MG63 (cell line): ENCODE measurements at regions not wholly inside any gene's neighbourhood (a gene's known extent, or its start where the extent isn't known, plus 50 kb on each side); places are given as distances from the start of the nearest gene placed in this dataset.

Experiments
- DNase-seq: peaks from one replicate; pipeline ENCODE4 v3.0.0-alpha.2; 2020
- H3K27me3 ChIP-seq: fragments of 250-450 bp; sonication (Bioruptor Pico); 2 replicates; pipeline ENCODE4 v1.5.1; 2020; ENCODE audit warnings: mild to moderate bottlenecking, moderate library complexity
- H3K36me3 ChIP-seq: fragments of 250-450 bp; sonication (Bioruptor Pico); 2 replicates; pipeline ENCODE4 v1.5.1; 2020; ENCODE audit warnings: mild to moderate bottlenecking, moderate library complexity
- H3K4me3 ChIP-seq: fragments of 250-450 bp; sonication (Bioruptor Pico); 2 replicates; pipeline ENCODE4 v1.5.1; 2020; ENCODE audit warnings: mild to moderate bottlenecking, moderate library complexity
- H3K9me3 ChIP-seq: fragments of 250-450 bp; sonication (Bioruptor Pico); 2 replicates; pipeline ENCODE4 v1.5.1; 2020; ENCODE audit warnings: mild to moderate bottlenecking, moderate library complexity

GRCh38 chr1:55381491-55381890 is 166.3 kb upstream of the USP24 start:
- Histone ChIP-seq H3K27me3 (no peaks in the 10 kb centered on the region), H3K4me3 (no peak overlapping the region), H3K9me3 (no peaks in the 10 kb centered on the region), H3K36me3 (no peaks in the 10 kb centered on the region)
- DNase-seq = no peak

- no peaks in the 10 kb centered on the region for H3K9me3 ChIP-seq
- H3K27me3 ChIP-seq = no peaks in the 10 kb centered on the region
- no peak for DNase-seq
- no peaks in the 10 kb centered on the region for H3K36me3 ChIP-seq
- no peak overlapping the region for H3K4me3 ChIP-seq
Observed at GRCh38 chr1:55380355-55380970, 165.3 kb upstream of the USP24 start.

DNA sequence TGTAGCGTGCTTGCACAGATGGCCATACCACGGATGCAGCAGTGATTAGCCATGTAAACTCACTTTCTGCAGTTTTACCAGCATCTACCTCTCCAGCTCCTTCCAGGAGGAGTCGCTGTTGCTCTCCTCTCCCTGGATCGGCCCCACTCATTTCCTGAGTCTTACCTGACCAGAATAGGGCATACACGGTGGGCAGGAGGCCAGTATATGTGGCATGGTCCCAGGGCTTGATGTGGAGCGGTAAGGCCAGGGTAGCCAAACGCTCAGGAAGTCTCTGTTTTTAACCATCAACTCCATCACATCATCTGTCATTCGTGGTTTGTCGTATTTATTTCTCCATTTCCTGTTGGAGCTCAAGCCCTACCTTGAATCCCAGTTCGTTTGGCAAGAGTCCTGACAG is 163.4 kb upstream of the USP24 start:
- no peaks in the 10 kb centered on the region for H3K36me3 ChIP-seq
- H3K27me3 ChIP-seq = no peaks in the 10 kb centered on the region
- no peaks in the 10 kb centered on the region for H3K9me3 ChIP-seq
- H3K4me3 ChIP-seq = no peak overlapping the region
- peak; percentile 9 for DNase-seq

- no peak for DNase-seq
- Histone ChIP-seq H3K27me3 (no peaks in the 10 kb centered on the region), H3K36me3 (no peaks in the 10 kb centered on the region), H3K4me3 (no peak overlapping the region), H3K9me3 (no peaks in the 10 kb centered on the region)
Observed at GRCh38 chr1:55376897-55377296, 161.7 kb upstream of the USP24 start.

- H3K4me3 ChIP-seq = no peak overlapping the region
- H3K27me3 ChIP-seq = no peaks in the 10 kb centered on the region
- no peaks in the 10 kb centered on the region for H3K36me3 ChIP-seq
- no peaks in the 10 kb centered on the region for H3K9me3 ChIP-seq
- DNase-seq = peak; percentile 23
Observed at GRCh38 chr1:55375617-55376258, 160.6 kb upstream of the USP24 start.

GRCh38 chr1:55374801-55375616 is 159.8 kb upstream of the USP24 start:
- Histone ChIP-seq H3K36me3 (no peaks in the 10 kb centered on the region), H3K9me3 (no peaks in the 10 kb centered on the region), H3K27me3 (no peaks in the 10 kb centered on the region), H3K4me3 (no peak overlapping the region)
- peak; percentile 92 for DNase-seq

- H3K27me3 ChIP-seq = no peaks in the 10 kb centered on the region
- no peak for DNase-seq
- no peaks in the 10 kb centered on the region for H3K36me3 ChIP-seq
- H3K9me3 ChIP-seq = no peaks in the 10 kb centered on the region
- no peak overlapping the region for H3K4me3 ChIP-seq
Observed at GRCh38 chr1:55374216-55374615, 159.1 kb upstream of the USP24 start.

- DNase-seq = peak; percentile 86
- Histone ChIP-seq H3K4me3 (no peak overlapping the region), H3K36me3 (no peaks in the 10 kb centered on the region), H3K27me3 (no peaks in the 10 kb centered on the region), H3K9me3 (peaks cover 2% of the 10 kb centered on the region)
Observed at GRCh38 chr1:55369474-55369873, 154.3 kb upstream of the USP24 start.

DNA sequence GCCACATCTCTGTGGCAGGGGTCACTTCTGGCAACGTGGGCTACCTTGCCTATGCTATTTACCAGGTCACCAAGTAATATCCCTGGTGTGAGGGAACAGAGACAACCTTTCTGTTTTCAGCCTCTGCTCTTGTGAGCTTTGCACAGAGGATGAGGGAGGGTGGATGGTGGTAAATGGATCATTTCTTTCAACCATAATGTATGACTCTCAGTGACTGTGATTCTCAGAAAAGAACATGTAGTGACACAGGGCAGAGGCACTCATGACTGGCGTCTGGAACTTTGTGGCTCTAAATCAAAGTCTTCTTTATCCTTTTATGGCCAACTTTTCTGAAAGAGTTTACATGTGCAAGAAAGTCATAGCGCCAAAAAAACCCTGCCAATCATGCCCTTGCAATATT is 153.5 kb upstream of the USP24 start:
- Histone ChIP-seq H3K9me3 (peaks cover 2% of the 10 kb centered on the region), H3K36me3 (no peaks in the 10 kb centered on the region), H3K27me3 (no peaks in the 10 kb centered on the region), H3K4me3 (no peak overlapping the region)
- DNase-seq = no peak

DNA sequence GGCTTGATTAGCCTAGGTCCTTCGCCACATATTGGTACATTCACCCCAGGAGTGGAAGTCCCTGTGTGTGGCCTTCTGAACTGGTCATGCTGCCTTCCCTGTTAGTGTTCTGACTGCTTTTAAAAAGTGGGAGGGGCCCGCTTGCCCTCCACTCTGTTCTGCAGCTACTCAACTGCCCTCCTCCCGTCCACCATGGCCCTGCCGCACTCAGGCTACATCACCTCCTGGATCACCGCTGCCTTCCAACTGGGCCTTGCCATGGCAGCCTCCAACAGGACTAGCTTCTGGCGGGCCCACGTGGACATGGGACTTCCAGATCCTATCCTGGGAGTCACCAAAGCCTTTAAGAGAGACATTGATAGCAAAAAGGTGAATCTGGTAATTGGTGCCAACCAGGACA is 152.1 kb upstream of the USP24 start:
- H3K27me3 ChIP-seq = no peaks in the 10 kb centered on the region
- no peak for DNase-seq
- no peak overlapping the region for H3K4me3 ChIP-seq
- H3K36me3 ChIP-seq = no peaks in the 10 kb centered on the region
- peaks cover 2% of the 10 kb centered on the region for H3K9me3 ChIP-seq

DNA sequence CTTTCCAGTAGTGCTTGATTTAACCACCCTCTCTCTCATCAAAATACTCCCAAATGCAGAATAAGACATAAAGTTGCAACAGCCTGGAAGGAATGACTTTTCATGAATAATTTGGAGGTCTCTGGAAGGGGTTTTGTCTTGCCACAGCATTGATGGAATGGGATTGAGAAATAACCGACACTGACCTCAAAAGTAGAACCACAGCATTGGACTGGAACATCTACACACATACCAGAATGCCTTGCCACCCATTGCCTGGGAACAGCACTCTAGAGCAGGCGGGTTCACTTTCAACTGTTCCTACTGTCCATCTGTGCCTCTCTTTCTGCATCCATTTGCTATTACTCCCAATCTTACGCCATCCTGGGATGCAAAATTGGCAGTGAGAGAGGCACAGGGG is 149.1 kb upstream of the USP24 start:
- no peaks in the 10 kb centered on the region for H3K27me3 ChIP-seq

GRCh38 chr1:55363268-55363667 is 148.1 kb upstream of the USP24 start:
- Histone ChIP-seq H3K9me3 (peaks cover 2% of the 10 kb centered on the region), H3K36me3 (no peaks in the 10 kb centered on the region), H3K27me3 (no peaks in the 10 kb centered on the region), H3K4me3 (no peak overlapping the region)
- DNase-seq = no peak

More for the DNA sequence above, 149.1 kb upstream of the USP24 start:
- no peaks in the 10 kb centered on the region for H3K36me3 ChIP-seq
- no peak overlapping the region for H3K4me3 ChIP-seq
- no peak for DNase-seq
- peaks cover 2% of the 10 kb centered on the region for H3K9me3 ChIP-seq

GRCh38 chr1:55362558-55362957 is 147.4 kb upstream of the USP24 start:
- no peak overlapping the region for H3K4me3 ChIP-seq
- H3K36me3 ChIP-seq = no peaks in the 10 kb centered on the region
- DNase-seq = peak; percentile 47
- no peaks in the 10 kb centered on the region; the same call in 1 of the 2 replicates for H3K9me3 ChIP-seq
- no peaks in the 10 kb centered on the region for H3K27me3 ChIP-seq

GRCh38 chr1:55359611-55360010 is 144.4 kb upstream of the USP24 start:
- Histone ChIP-seq H3K4me3 (no peak overlapping the region), H3K36me3 (no peaks in the 10 kb centered on the region), H3K27me3 (no peaks in the 10 kb centered on the region), H3K9me3 (no peaks in the 10 kb centered on the region)
- DNase-seq = no peak

DNA sequence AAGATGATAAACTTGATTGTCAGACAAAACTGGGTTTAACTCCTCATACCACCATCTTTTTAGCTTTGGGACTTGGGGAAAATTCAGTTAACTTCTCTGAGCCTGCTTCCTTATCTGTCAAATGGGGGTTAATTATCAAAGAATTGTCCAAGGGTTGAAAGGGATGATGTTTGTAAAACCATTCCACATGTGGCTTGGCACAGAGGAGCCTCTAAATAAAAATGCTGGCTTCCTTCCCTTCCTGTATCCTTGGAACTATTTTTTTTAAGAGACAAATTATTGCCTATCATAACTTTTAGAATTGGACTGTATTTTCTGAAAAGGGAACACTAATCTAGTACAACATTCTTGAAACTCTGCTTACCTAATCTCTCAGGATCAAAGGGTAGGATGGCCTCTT is 143.4 kb upstream of the USP24 start:
- H3K9me3 ChIP-seq = no peaks in the 10 kb centered on the region
- no peak for DNase-seq
- H3K36me3 ChIP-seq = no peaks in the 10 kb centered on the region
- no peaks in the 10 kb centered on the region for H3K27me3 ChIP-seq
- H3K4me3 ChIP-seq = no peak overlapping the region

DNA sequence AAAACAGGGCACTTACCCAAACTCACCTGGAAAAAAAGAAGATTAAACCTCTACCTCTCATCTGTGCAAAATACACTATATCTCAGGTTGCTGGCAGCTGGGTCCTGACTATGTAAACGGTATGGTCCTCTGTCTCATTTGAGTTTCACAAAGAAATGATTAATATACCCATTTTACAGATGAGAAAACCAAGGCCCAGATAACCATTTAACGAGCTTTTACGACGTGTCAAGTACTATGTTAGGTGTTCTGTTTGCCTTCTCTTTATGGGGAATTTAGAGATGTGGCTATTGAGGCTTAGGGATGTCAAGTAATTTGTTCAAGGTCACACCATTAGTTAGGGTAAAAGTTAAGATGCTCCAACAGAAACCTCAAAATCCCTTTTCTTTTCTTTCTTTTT is 140.4 kb upstream of the USP24 start:
- Histone ChIP-seq H3K4me3 (no peak overlapping the region), H3K9me3 (no peaks in the 10 kb centered on the region), H3K27me3 (no peaks in the 10 kb centered on the region), H3K36me3 (no peaks in the 10 kb centered on the region)
- DNase-seq = no peak

DNA sequence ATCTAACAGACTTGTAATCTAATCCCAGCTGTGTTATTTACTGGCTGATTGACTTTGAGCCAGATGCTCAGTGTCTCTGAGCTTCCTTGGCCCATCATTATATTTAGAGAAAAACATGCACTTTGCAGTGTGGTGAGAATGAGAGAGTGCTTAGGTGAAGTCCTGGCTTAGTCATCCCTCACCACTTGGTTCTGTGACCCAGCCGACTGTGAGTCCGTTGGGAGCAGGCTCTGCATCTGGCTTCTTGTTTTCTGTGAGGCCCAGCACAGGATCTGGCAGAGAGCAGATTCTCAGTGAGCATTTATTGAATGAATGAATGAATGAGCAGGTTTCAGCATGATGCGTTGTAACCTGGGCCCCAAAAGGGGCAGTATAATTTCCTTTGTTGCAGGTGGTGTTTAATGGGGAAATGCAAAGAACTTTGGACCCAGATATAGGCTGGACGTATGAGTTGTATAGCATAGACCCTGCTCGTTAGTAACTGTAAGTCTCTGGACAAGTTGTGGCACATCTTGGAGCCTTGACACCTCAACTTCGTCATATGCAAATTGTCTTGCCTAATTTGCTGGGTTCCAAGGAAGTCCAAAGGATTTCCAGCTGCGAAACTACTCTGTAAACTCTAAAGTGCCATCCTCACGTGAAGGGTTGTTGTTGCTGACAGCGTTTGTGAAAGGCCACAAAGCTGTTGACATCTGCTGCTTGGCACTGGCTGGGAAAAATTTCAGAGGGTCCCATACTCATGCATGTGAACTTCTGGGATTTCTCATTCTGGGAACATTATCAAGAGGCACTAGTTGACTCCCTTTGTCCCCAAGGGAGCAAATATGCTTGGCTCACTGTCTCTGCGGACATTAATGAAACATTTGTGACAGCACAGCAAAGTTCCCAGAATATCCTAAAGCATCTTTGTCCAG is 138.8 kb upstream of the USP24 start:
- Histone ChIP-seq H3K36me3 (no peaks in the 10 kb centered on the region), H3K9me3 (no peaks in the 10 kb centered on the region), H3K27me3 (no peaks in the 10 kb centered on the region), H3K4me3 (no peak overlapping the region)
- no peak for DNase-seq
